ENCODE measurements at regions not wholly inside any gene's neighbourhood (a gene's known extent, or its start where the extent isn't known, plus 50 kb on each side); places are given as distances from the start of the nearest gene placed in this dataset.
"Not testable (repeated sequence)": the region's sequence is repeated elsewhere in the genome, so short reads cannot be mapped to it uniquely, and the experiment has no call there.

DNA sequence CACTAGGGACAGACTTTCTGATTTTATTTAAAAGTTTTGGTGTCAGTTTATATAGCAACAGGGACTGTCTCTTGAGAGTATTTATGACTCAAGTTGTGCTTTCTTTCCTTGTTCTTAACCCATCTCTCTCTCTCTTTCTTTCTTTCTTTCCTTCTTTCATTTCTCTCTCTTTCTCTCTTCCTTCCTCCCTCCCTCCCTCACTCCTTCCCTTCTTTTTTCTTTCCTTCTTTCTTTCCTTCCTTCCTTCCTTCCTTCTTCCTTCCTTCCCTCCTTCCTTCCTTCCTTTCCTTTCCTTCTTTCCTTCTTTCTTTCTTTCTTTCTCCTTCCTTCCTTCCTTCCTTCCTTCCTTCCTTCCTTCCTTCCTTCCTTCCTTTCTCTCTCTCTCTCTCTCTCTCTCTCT, 77.8 kb upstream of the PODXL start:
- not testable (repeated sequence) for TF ChIP-seq POLR2A (IDR thresholded peaks at IDR 0.05; ENCODE audit: low read length); ESRRA (IDR thresholded peaks at IDR 0.05; ENCODE audit: borderline replicate concordance, low read length)
- TF ChIP-seq, protein P1, sequence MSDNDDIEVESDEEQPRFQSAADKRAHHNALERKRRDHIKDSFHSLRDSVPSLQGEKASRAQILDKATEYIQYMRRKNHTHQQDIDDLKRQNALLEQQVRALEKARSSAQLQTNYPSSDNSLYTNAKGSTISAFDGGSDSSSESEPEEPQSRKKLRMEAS (IDR thresholded peaks at IDR 0.05) = not testable (repeated sequence)

Data from A549 (cell line).